Astrocyte (in vitro differentiated cells and primary cell): ENCODE measurements at regions not wholly inside any gene's neighbourhood (a gene's known extent, or its start where the extent isn't known, plus 50 kb on each side); places are given as distances from the start of the nearest gene placed in this dataset.

Experiments
- DNase-seq: peaks from one replicate; pipeline ENCODE4 v3.0.0-alpha.2; 2010; ENCODE audit warnings: low read depth
- FAIRE-seq: peaks from 2 replicates; lab custom pipeline; 2011; peaks lifted over from hg19 to GRCh38; lab: Jason Lieb, UNC
- H2AFZ ChIP-seq: 2 replicates; pipeline ENCODE4 v1.6.0; 2012; ENCODE audit warnings: low read depth, low read length, inconsistent platforms
- H3K27ac ChIP-seq: 2 replicates; pipeline ENCODE4 v1.5.1; 2011; ENCODE audit warnings: low read depth, low read length, inconsistent platforms
- H3K27me3 ChIP-seq: 2 replicates; pipeline ENCODE4 v1.6.0; 2011; ENCODE audit warnings: low read length, inconsistent platforms; ENCODE audit not compliant: insufficient read depth
- H3K36me3 ChIP-seq: 2 replicates; pipeline ENCODE4 v1.5.1; 2011; ENCODE audit warnings: low read length, inconsistent platforms; ENCODE audit not compliant: insufficient read depth
- H3K4me1 ChIP-seq: 2 replicates; pipeline ENCODE4 v1.5.1; 2011; ENCODE audit warnings: low read length, inconsistent platforms; ENCODE audit not compliant: insufficient read depth
- H3K4me2 ChIP-seq: 2 replicates; pipeline ENCODE4 v1.6.0; 2012; ENCODE audit warnings: low read length, inconsistent platforms
- H3K4me3 ChIP-seq: 2 replicates; pipeline ENCODE4 v1.5.1; 2011; ENCODE audit warnings: low read depth, mild to moderate bottlenecking, low read length, inconsistent platforms; ENCODE audit not compliant: insufficient read depth
- H3K79me2 ChIP-seq: 2 replicates; pipeline ENCODE4 v1.6.0; 2012; ENCODE audit warnings: mild to moderate bottlenecking, low read length, inconsistent platforms; ENCODE audit not compliant: insufficient read depth
- H3K9ac ChIP-seq: 2 replicates; pipeline ENCODE4 v1.6.0; 2012; ENCODE audit warnings: mild to moderate bottlenecking, low read length, inconsistent platforms
- H3K9me3 ChIP-seq: 2 replicates; pipeline ENCODE4 v1.5.1; 2012; ENCODE audit warnings: low read depth, mild to moderate bottlenecking, low read length, inconsistent platforms; ENCODE audit not compliant: insufficient read depth
- H4K20me1 ChIP-seq: 2 replicates; pipeline ENCODE4 v1.6.0; 2012; ENCODE audit warnings: low read length, inconsistent platforms; ENCODE audit not compliant: insufficient read depth
- H3K27ac Mint-ChIP-seq: one replicate; pipeline ENCODE4 v1.8.0; 2021; ENCODE audit warnings: mild to moderate bottlenecking, mixed read lengths; ENCODE audit not compliant: unreplicated experiment
- H3K27me3 Mint-ChIP-seq: one replicate; pipeline ENCODE4 v1.8.0; 2021; ENCODE audit warnings: low read depth, mixed read lengths; ENCODE audit not compliant: unreplicated experiment
- H3K36me3 Mint-ChIP-seq: one replicate; pipeline ENCODE4 v1.8.0; 2021; ENCODE audit warnings: low read depth, mixed read lengths; ENCODE audit not compliant: unreplicated experiment
- H3K4me1 Mint-ChIP-seq: one replicate; pipeline ENCODE4 v1.8.0; 2021; ENCODE audit warnings: low read depth, mixed read lengths; ENCODE audit not compliant: unreplicated experiment
- H3K4me3 Mint-ChIP-seq: one replicate; pipeline ENCODE4 v1.8.0; 2021; ENCODE audit warnings: mild to moderate bottlenecking, moderate library complexity, mixed read lengths; ENCODE audit not compliant: unreplicated experiment
- H3K9me3 Mint-ChIP-seq: one replicate; pipeline ENCODE4 v1.8.0; 2021; ENCODE audit warnings: mild to moderate bottlenecking, mixed read lengths; ENCODE audit not compliant: unreplicated experiment
- CTCF ChIP-seq: IDR thresholded peaks from 2 replicates; pipeline ENCODE4 v1.5.1; 2011; ENCODE audit warnings: low read depth, mild to moderate bottlenecking, inconsistent platforms, low read length, moderate library complexity; ENCODE audit not compliant: insufficient read depth
- EZH2 ChIP-seq: IDR thresholded peaks from 2 replicates; pipeline ENCODE4 v1.6.1; 2012; ENCODE audit warnings: mild to moderate bottlenecking, low read length, inconsistent platforms; ENCODE audit not compliant: insufficient read depth

- Histone ChIP-seq H3K4me2 (no peak overlapping the region), H3K79me2 (no peaks in the 10 kb centered on the region), H3K9me3 (no peaks in the 10 kb centered on the region), H3K36me3 (no peaks in the 10 kb centered on the region), H3K27ac (no peak overlapping the region), H3K27me3 (peaks cover 3% of the 10 kb centered on the region), H3K4me1 (no peaks in the 10 kb centered on the region), H4K20me1 (no peaks in the 10 kb centered on the region), H3K4me3 (no peak overlapping the region), H3K9ac (no peak overlapping the region), H2AFZ (no peak overlapping the region)
- H3K36me3 Mint-ChIP-seq = no peaks in the 10 kb centered on the region
- peaks cover 9% of the 10 kb centered on the region for H3K4me1 Mint-ChIP-seq
- no peaks in the 10 kb centered on the region for H3K27me3 Mint-ChIP-seq
- FAIRE-seq = no peak
- no peak overlapping the region for H3K27ac Mint-ChIP-seq
- peaks cover 1% of the 10 kb centered on the region for H3K9me3 Mint-ChIP-seq
- no peak overlapping the region for H3K4me3 Mint-ChIP-seq
- TF ChIP-seq EZH2 (no peak), CTCF (no peak)
- DNase-seq = no peak
These were observed 149.0 kb upstream of the ARID2 start for GRCh38 chr12:45580356-45580969.

- Histone ChIP-seq H2AFZ (no peak overlapping the region), H3K9me3 (no peaks in the 10 kb centered on the region), H3K79me2 (no peaks in the 10 kb centered on the region), H3K27ac (no peak overlapping the region), H3K4me3 (no peak overlapping the region), H3K9ac (no peak overlapping the region), H3K4me2 (no peak overlapping the region), H3K36me3 (no peaks in the 10 kb centered on the region), H4K20me1 (no peaks in the 10 kb centered on the region), H3K4me1 (no peaks in the 10 kb centered on the region), H3K27me3 (peaks cover 3% of the 10 kb centered on the region)
- H3K4me1 Mint-ChIP-seq = peaks cover 9% of the 10 kb centered on the region
- TF ChIP-seq EZH2 (no peak), CTCF (no peak)
- DNase-seq (no peak), FAIRE-seq (no peak)
- H3K4me3 Mint-ChIP-seq = no peak overlapping the region
- no peaks in the 10 kb centered on the region for H3K27me3 Mint-ChIP-seq
- no peaks in the 10 kb centered on the region for H3K36me3 Mint-ChIP-seq
- H3K9me3 Mint-ChIP-seq = peaks cover 1% of the 10 kb centered on the region
- no peak overlapping the region for H3K27ac Mint-ChIP-seq
These were observed 148.4 kb upstream of the ARID2 start for GRCh38 chr12:45581112-45581511.

GRCh38 chr12:45582536-45582935 is 147.0 kb upstream of the ARID2 start:
- Histone ChIP-seq H3K27me3 (peaks cover 3% of the 10 kb centered on the region), H3K27ac (no peak overlapping the region), H2AFZ (no peak overlapping the region), H3K4me2 (no peak overlapping the region), H3K9me3 (no peaks in the 10 kb centered on the region), H3K4me3 (no peak overlapping the region), H3K9ac (no peak overlapping the region), H4K20me1 (no peaks in the 10 kb centered on the region), H3K79me2 (no peaks in the 10 kb centered on the region), H3K4me1 (no peaks in the 10 kb centered on the region), H3K36me3 (no peaks in the 10 kb centered on the region)
- TF ChIP-seq EZH2 = no peak
- no peak for TF ChIP-seq CTCF
- Mint-ChIP-seq H3K4me1 (peaks cover 9% of the 10 kb centered on the region), H3K36me3 (no peaks in the 10 kb centered on the region), H3K27ac (no peak overlapping the region), H3K4me3 (peak overlapping the region; percentile 18), H3K27me3 (no peaks in the 10 kb centered on the region), H3K9me3 (peaks cover 1% of the 10 kb centered on the region)
- FAIRE-seq (no peak), DNase-seq (no peak)
